ENCODE measurements at regions not wholly inside any gene's neighbourhood (a gene's known extent, or its start where the extent isn't known, plus 50 kb on each side); places are given as distances from the start of the nearest gene placed in this dataset.

DNA sequence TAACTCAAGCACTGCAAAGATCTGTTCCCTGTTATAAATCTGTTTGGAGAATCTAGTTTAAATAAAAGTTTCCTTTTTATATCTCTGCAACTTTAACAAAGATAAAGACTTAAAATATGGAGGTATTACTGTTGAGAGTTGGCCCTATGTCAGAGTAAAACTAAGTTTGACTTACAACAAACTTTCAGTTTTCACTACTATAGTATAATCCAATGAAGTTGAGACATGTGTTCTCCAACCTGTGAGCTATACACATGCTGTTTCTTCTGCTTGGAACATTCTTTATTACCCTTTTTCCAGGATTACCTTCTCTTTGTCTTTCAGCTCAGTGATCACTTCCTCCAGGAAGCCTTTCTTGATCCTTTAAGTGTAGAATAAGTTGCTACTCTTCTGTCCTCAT lies 1109.3 kb downstream of the MAT2B start:
- H3K27me3 ChIP-seq (ENCODE audit: insufficient read depth, low read length): no peaks in the 10 kb centered on the region

DNA sequence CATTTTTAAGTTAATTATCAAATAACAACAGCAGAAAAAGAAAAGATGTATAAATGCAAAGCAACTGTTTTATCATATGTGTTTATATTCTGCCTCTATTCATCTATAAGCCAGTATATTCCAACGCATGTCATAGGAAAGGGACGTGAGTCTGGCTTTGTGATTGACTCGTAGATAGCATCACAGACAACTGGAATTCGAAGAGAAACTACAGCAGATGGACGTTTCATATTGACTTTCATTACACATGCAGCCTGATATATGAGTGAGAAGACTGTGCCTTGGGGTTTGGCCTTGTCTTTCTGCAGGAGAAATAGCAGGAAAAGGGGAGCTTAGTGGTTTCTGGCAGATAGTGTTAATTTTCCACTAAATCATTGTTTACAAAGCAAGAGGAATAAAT lies 1111.9 kb downstream of the MAT2B start:
- H3K27me3 ChIP-seq (ENCODE audit: insufficient read depth, low read length): no peaks in the 10 kb centered on the region
- no peak overlapping the region for H3K4me2 ChIP-seq (ENCODE audit: insufficient read depth, low read length)
- no peaks in the 10 kb centered on the region for H3K79me2 ChIP-seq (ENCODE audit: insufficient read depth, low read length)

More for the DNA sequence above, 1109.3 kb downstream of the MAT2B start:
- no peaks in the 10 kb centered on the region for H4K20me1 ChIP-seq (ENCODE audit: insufficient read depth, low read length)
- H3K4me3 ChIP-seq (ENCODE audit: insufficient read depth, low read length): no peak overlapping the region
- no peak for DNase-seq (ENCODE audit: insufficient read length, low spot score, missing footprints)
- no peak overlapping the region for H2AFZ ChIP-seq (ENCODE audit: low read length)
- no peak overlapping the region for H3K4me2 ChIP-seq (ENCODE audit: insufficient read depth, low read length)
- no peaks in the 10 kb centered on the region for H3K9me3 ChIP-seq (ENCODE audit: low read depth, low read length)
- H3K27ac ChIP-seq (ENCODE audit: low read depth, low read length): no peak overlapping the region
- no peaks in the 10 kb centered on the region for H3K4me1 ChIP-seq (ENCODE audit: insufficient read depth, low read length)
- H3K79me2 ChIP-seq (ENCODE audit: insufficient read depth, low read length): no peaks in the 10 kb centered on the region
- TF ChIP-seq, protein P1, sequence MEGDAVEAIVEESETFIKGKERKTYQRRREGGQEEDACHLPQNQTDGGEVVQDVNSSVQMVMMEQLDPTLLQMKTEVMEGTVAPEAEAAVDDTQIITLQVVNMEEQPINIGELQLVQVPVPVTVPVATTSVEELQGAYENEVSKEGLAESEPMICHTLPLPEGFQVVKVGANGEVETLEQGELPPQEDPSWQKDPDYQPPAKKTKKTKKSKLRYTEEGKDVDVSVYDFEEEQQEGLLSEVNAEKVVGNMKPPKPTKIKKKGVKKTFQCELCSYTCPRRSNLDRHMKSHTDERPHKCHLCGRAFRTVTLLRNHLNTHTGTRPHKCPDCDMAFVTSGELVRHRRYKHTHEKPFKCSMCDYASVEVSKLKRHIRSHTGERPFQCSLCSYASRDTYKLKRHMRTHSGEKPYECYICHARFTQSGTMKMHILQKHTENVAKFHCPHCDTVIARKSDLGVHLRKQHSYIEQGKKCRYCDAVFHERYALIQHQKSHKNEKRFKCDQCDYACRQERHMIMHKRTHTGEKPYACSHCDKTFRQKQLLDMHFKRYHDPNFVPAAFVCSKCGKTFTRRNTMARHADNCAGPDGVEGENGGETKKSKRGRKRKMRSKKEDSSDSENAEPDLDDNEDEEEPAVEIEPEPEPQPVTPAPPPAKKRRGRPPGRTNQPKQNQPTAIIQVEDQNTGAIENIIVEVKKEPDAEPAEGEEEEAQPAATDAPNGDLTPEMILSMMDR (IDR thresholded peaks at IDR 0.05; ENCODE audit: extremely low read depth, low read depth, low read length): no peak
- H3K36me3 ChIP-seq (ENCODE audit: insufficient read depth, low read length): no peaks in the 10 kb centered on the region

DNA sequence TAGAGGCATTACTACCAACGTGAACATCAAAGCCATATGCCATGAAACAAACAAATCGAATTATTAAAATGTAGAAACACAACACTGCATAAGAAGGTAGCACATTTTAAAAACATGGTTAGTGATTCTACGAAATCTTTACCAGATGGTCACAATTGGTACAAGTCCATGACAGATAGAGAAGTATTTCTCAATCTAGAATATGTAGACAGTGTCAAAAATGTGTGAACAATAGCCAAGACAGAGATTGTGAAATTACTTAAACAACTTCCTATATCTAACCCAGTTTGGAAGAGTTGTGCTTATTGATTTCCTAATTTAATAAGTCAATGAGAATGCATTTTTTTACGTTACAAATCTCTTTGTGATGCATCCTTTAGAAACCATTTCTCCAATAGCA lies 1121.6 kb downstream of the MAT2B start:
- Histone ChIP-seq H3K9me3 (ENCODE audit: low read depth, low read length) (no peaks in the 10 kb centered on the region), H3K4me2 (ENCODE audit: insufficient read depth, low read length) (no peak overlapping the region), H3K4me3 (ENCODE audit: insufficient read depth, low read length) (no peak overlapping the region), H3K4me1 (ENCODE audit: insufficient read depth, low read length) (no peaks in the 10 kb centered on the region), H3K27me3 (ENCODE audit: insufficient read depth, low read length) (no peaks in the 10 kb centered on the region), H4K20me1 (ENCODE audit: insufficient read depth, low read length) (no peaks in the 10 kb centered on the region), H2AFZ (ENCODE audit: low read length) (no peak overlapping the region), H3K36me3 (ENCODE audit: insufficient read depth, low read length) (no peaks in the 10 kb centered on the region), H3K79me2 (ENCODE audit: insufficient read depth, low read length) (no peaks in the 10 kb centered on the region), H3K27ac (ENCODE audit: low read depth, low read length) (no peak overlapping the region)
- DNase-seq (ENCODE audit: insufficient read length, low spot score, missing footprints): no peak
- TF ChIP-seq, protein P1 (IDR thresholded peaks at IDR 0.05; ENCODE audit: extremely low read depth, low read depth, low read length): no peak

More for the DNA sequence above, 1111.9 kb downstream of the MAT2B start:
- Histone ChIP-seq H4K20me1 (ENCODE audit: insufficient read depth, low read length) (no peaks in the 10 kb centered on the region), H3K9me3 (ENCODE audit: low read depth, low read length) (no peaks in the 10 kb centered on the region), H3K36me3 (ENCODE audit: insufficient read depth, low read length) (no peaks in the 10 kb centered on the region), H3K4me1 (ENCODE audit: insufficient read depth, low read length) (no peaks in the 10 kb centered on the region), H2AFZ (ENCODE audit: low read length) (no peak overlapping the region), H3K4me3 (ENCODE audit: insufficient read depth, low read length) (no peak overlapping the region), H3K27ac (ENCODE audit: low read depth, low read length) (no peak overlapping the region)
- DNase-seq (ENCODE audit: insufficient read length, low spot score, missing footprints): no peak
- TF ChIP-seq, protein P1 (IDR thresholded peaks at IDR 0.05; ENCODE audit: extremely low read depth, low read depth, low read length): no peak

DNA sequence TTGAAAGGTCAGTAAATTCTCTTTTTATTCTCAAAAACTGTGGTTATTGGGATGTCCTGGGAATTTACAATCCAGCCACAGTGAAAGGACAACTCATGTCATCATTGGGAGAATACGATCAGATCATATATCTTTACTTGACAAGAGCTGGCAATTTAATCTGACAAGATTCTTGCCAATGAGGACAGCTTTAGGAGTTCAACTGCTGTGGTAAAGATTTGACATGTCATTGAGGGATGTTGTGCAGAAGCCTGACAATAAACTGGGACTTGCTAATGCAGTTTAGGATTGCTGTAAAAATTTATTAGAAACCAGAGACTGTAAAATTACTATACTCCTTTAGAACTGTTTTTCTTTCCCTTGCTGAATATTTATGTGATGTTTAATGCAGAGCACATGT lies 1131.0 kb downstream of the MAT2B start:
- no peak for DNase-seq (ENCODE audit: insufficient read length, low spot score, missing footprints)

More for the DNA sequence above, 1131.0 kb downstream of the MAT2B start:
- no peak overlapping the region for H3K4me3 ChIP-seq (ENCODE audit: insufficient read depth, low read length)
- TF ChIP-seq, protein P1 (IDR thresholded peaks at IDR 0.05; ENCODE audit: extremely low read depth, low read depth, low read length): no peak
- H3K36me3 ChIP-seq (ENCODE audit: insufficient read depth, low read length): no peaks in the 10 kb centered on the region
- no peaks in the 10 kb centered on the region for H3K79me2 ChIP-seq (ENCODE audit: insufficient read depth, low read length)
- no peaks in the 10 kb centered on the region for H3K4me1 ChIP-seq (ENCODE audit: insufficient read depth, low read length)
- no peaks in the 10 kb centered on the region for H3K27me3 ChIP-seq (ENCODE audit: insufficient read depth, low read length)
- no peak overlapping the region for H2AFZ ChIP-seq (ENCODE audit: low read length)
- no peaks in the 10 kb centered on the region for H4K20me1 ChIP-seq (ENCODE audit: insufficient read depth, low read length)
- no peaks in the 10 kb centered on the region for H3K9me3 ChIP-seq (ENCODE audit: low read depth, low read length)
- no peak overlapping the region for H3K4me2 ChIP-seq (ENCODE audit: insufficient read depth, low read length)
- no peak overlapping the region for H3K27ac ChIP-seq (ENCODE audit: low read depth, low read length)
